IMR-90 (cell line): ENCODE measurements at regions not wholly inside any gene's neighbourhood (a gene's known extent, or its start where the extent isn't known, plus 50 kb on each side); places are given as distances from the start of the nearest gene placed in this dataset.

Source experiments
- ATAC-seq: fragments of 200-7000 bp; cut with Tn5 transposase; 2 replicates; pipeline ENCODE4 v1.9.1; 2020; ENCODE audit warnings: low read depth, mild to moderate bottlenecking, moderate library complexity
- BruUV-seq: library from RNA; stranded (reverse); fragments of 400-500 nt; replicated peaks from 2 replicates; lab custom pipeline; 2021; lab: Mats Ljungman, UMichigan
- CTCF ChIA-PET: fragments of 300-600 bp; formaldehyde crosslinking; extraction: SDS; loops from one replicate; lab custom pipeline; 2021; ENCODE audit warnings: antibody characterized with exemption; lab: Yijun Ruan, JAX
- POLR2A ChIA-PET: fragments of 300-600 bp; sonication (Branson Sonifier 250); formaldehyde crosslinking; loops from one replicate; lab custom pipeline; 2022; ENCODE audit warnings: antibody characterized with exemption; ENCODE audit not compliant: unreplicated experiment; lab: Charles Lee
- DNase-seq: peaks from one replicate; pipeline ENCODE4 v3.0.0; 2013
- H2AFZ ChIP-seq: replicated peaks from 2 replicates; pipeline ENCODE3; 2013; ENCODE audit warnings: low read length, mild to moderate bottlenecking; ENCODE audit not compliant: poor library complexity
- H2AK5ac ChIP-seq: 2 replicates; pipeline ENCODE4 v1.6.1; 2013; ENCODE audit warnings: low read depth, low read length, inconsistent platforms
- H2AK9ac ChIP-seq: replicated peaks from 2 replicates; pipeline ENCODE3; 2013; ENCODE audit warnings: mild to moderate bottlenecking, low read depth, low read length, moderate library complexity; ENCODE audit not compliant: poor library complexity
- H2BK120ac ChIP-seq: 2 replicates; pipeline ENCODE4 v1.6.1; 2013; ENCODE audit warnings: low read depth, low read length, inconsistent platforms
- H2BK15ac ChIP-seq: 3 replicates; pipeline ENCODE4 v1.6.1; 2013; ENCODE audit warnings: low read depth, low read length, inconsistent platforms
- H2BK20ac ChIP-seq: 2 replicates; pipeline ENCODE4 v1.6.1; 2013; ENCODE audit warnings: low read depth, mild to moderate bottlenecking, inconsistent platforms, low read length, moderate library complexity
- H2BK5ac ChIP-seq: 2 replicates; pipeline ENCODE4 v1.6.1; 2013; ENCODE audit warnings: mild to moderate bottlenecking, low read depth, low read length, inconsistent platforms; ENCODE audit not compliant: poor library complexity, severe bottlenecking
- H3K14ac ChIP-seq: replicated peaks from 2 replicates; pipeline ENCODE4 v1.6.1; 2013; ENCODE audit warnings: low read depth, low read length, inconsistent platforms
- H3K18ac ChIP-seq: 2 replicates; pipeline ENCODE4 v1.6.1; 2013; ENCODE audit warnings: low read depth, low read length, control low read depth
- H3K23ac ChIP-seq: 2 replicates; pipeline ENCODE4 v1.6.1; 2013; ENCODE audit warnings: low read depth, low read length, inconsistent platforms
- H3K27ac ChIP-seq: 2 replicates; pipeline ENCODE4 v1.5.1; 2013; ENCODE audit warnings: mild to moderate bottlenecking, control low read depth, low read length; ENCODE audit not compliant: insufficient read depth
- H3K27me3 ChIP-seq: 2 replicates; pipeline ENCODE4 v1.6.1; 2013; ENCODE audit warnings: low read length; ENCODE audit not compliant: control insufficient read depth, insufficient read depth
- H3K36me3 ChIP-seq: 2 replicates; pipeline ENCODE4 v1.6.1; 2013; ENCODE audit warnings: low read length, mixed read lengths; ENCODE audit not compliant: control insufficient read depth, insufficient read depth
- H3K4ac ChIP-seq: 2 replicates; pipeline ENCODE4 v1.6.1; 2013; ENCODE audit warnings: low read depth, low read length, inconsistent platforms
- H3K4me1 ChIP-seq: 2 replicates; pipeline ENCODE4 v1.6.1; 2013; ENCODE audit warnings: low read length, mixed read lengths; ENCODE audit not compliant: control insufficient read depth, insufficient read depth
- H3K4me2 ChIP-seq: 2 replicates; pipeline ENCODE4 v1.6.1; 2013; ENCODE audit warnings: low read depth, mild to moderate bottlenecking, control low read depth, low read length, moderate library complexity
- H3K4me3 ChIP-seq: 2 replicates; pipeline ENCODE4 v1.5.1; 2013; ENCODE audit warnings: low read depth, mild to moderate bottlenecking, control low read depth, low read length, moderate library complexity; ENCODE audit not compliant: insufficient read depth
- H3K56ac ChIP-seq: 2 replicates; pipeline ENCODE4 v1.6.1; 2013; ENCODE audit warnings: low read length, inconsistent platforms; ENCODE audit not compliant: insufficient read depth; ENCODE audit errors: extremely low read depth
- H3K79me1 ChIP-seq, 2 experiments: 2 replicates each; pipeline ENCODE4 v1.6.1; 2013; ENCODE audit warnings: low read length in 2 of 2, inconsistent platforms in 1 of 2, low read depth in 1 of 2
- H3K9ac ChIP-seq: 2 replicates; pipeline ENCODE4 v1.6.1; 2013; ENCODE audit warnings: low read depth, low read length, control low read depth
- H3K9me1 ChIP-seq: 2 replicates; pipeline ENCODE4 v1.6.1; 2013; ENCODE audit warnings: low read length, inconsistent platforms; ENCODE audit not compliant: insufficient read depth
- H3K9me3 ChIP-seq: 2 replicates; pipeline ENCODE4 v1.6.1; 2013; ENCODE audit warnings: low read length; ENCODE audit not compliant: control insufficient read depth, insufficient read depth
- H4K20me1 ChIP-seq: 2 replicates; pipeline ENCODE4 v1.6.1; 2013; ENCODE audit warnings: low read length, inconsistent platforms; ENCODE audit not compliant: insufficient read depth
- H4K5ac ChIP-seq: 2 replicates; pipeline ENCODE4 v1.6.1; 2013; ENCODE audit warnings: mild to moderate bottlenecking, low read depth, low read length, control low read depth
- H4K8ac ChIP-seq, 2 experiments: 2 replicates each; pipeline ENCODE4 v1.6.1; 2013; ENCODE audit warnings: low read depth in 2 of 2, low read length in 2 of 2, control low read depth in 1 of 2, inconsistent platforms in 1 of 2
- H4K91ac ChIP-seq: 2 replicates; pipeline ENCODE4 v1.6.1; 2013; ENCODE audit warnings: low read depth, low read length, inconsistent platforms; ENCODE audit not compliant: insufficient read depth
- BHLHE40 ChIP-seq: fragments of 150-350 bp; IDR thresholded peaks from 2 replicates; pipeline ENCODE4 v1.6.1; 2016; ENCODE audit warnings: mild to moderate bottlenecking, low read depth, low read length
- CEBPB ChIP-seq: IDR thresholded peaks from 2 replicates; pipeline ENCODE4 v1.6.1; 2012; ENCODE audit warnings: low read depth, low read length, improper control_type of control experiment
- CHD1 ChIP-seq: IDR thresholded peaks from 2 replicates; pipeline ENCODE4 v1.6.1; 2012; ENCODE audit warnings: low read depth, low read length, improper control_type of control experiment
- CTCF ChIP-seq: conservative IDR thresholded peaks from 2 replicates; pipeline ENCODE4 v1.5.1; 2012; ENCODE audit warnings: mild to moderate bottlenecking, low read depth, low read length, improper control_type of control experiment
- FOS ChIP-seq: fragments of 150-350 bp; IDR thresholded peaks from 2 replicates; pipeline ENCODE4 v1.6.1; 2016; ENCODE audit warnings: low read depth, low read length
- MAZ ChIP-seq: IDR thresholded peaks from 2 replicates; pipeline ENCODE4 v1.6.1; 2012; ENCODE audit warnings: low read depth, mild to moderate bottlenecking, low read length, improper control_type of control experiment, moderate library complexity, borderline replicate concordance
- NFE2L2 ChIP-seq: fragments of 150-350 bp; IDR thresholded peaks from 2 replicates; pipeline ENCODE4 v1.6.1; 2016; ENCODE audit warnings: low read depth, mild to moderate bottlenecking, low read length
- RAD21 ChIP-seq: IDR thresholded peaks from 2 replicates; pipeline ENCODE4 v1.6.1; 2012; ENCODE audit warnings: low read length, improper control_type of control experiment
- SMC3 ChIP-seq: fragments of 150-350 bp; IDR thresholded peaks from 2 replicates; pipeline ENCODE4 v1.6.1; 2016; ENCODE audit warnings: low read depth, mild to moderate bottlenecking, antibody characterized with exemption, low read length, moderate library complexity
- WGBS, 2 experiments: methylation state at CpG; one replicate each; pipeline versions ENCODE4 v1.1.5 to v1.1.7; 2013; ENCODE audit warnings: missing lambda C conversion rate in 2 of 2; ENCODE audit not compliant: insufficient read length in 1 of 2; ENCODE audit errors: extremely low coverage in 2 of 2; 5-methylcytosine and 5-hydroxymethylcytosine counted together
- dilution Hi-C: fragments of 300-500 bp; cut with HindIII; formaldehyde crosslinking; loops from one replicate; pipeline ENCODE4 v1.14.3; 2018; ENCODE audit warnings: low sequenced_read_pairs; ENCODE audit not compliant: unreplicated experiment
- in situ Hi-C: fragments of 300-500 bp; cut with MboI; formaldehyde crosslinking; loops from 3 replicates; pipeline ENCODE4 v1.14.3; 2019; ENCODE audit warnings: low sequenced_read_pairs, inconsistent platforms, mixed read lengths
- intact Hi-C: fragments of 100-400 bp; cut with micrococcal nuclease; formaldehyde crosslinking; loops from 2 replicates; pipeline ENCODE4 v1.10.0; 2022

GRCh38 chr12:92404921-92405320 lies 259.3 kb upstream of the BTG1 start:
- H3K9me3 ChIP-seq: 0 out of 2 replicates have a peak, but pooled peaks cover 2% of the 10 kb centered on the region
- no peaks in the 10 kb centered on the region for H3K36me3 ChIP-seq
- ChIA-PET POLR2A (no interaction called here), CTCF (no interaction called here)
- H2BK5ac ChIP-seq: no peak overlapping the region
- no peak overlapping the region for H2BK15ac ChIP-seq
- no peak overlapping the region for H3K9ac ChIP-seq
- H2BK120ac ChIP-seq: no peak overlapping the region
- no peak overlapping the region for H3K18ac ChIP-seq
- H3K4me2 ChIP-seq: no peak overlapping the region
- no peaks in the 10 kb centered on the region for H3K4me1 ChIP-seq
- H3K27me3 ChIP-seq: peaks cover 6% of the 10 kb centered on the region
- H3K4ac ChIP-seq: no peak overlapping the region
- TF ChIP-seq MAZ (no peak), RAD21 (no peak), NFE2L2 (no peak), CHD1 (no peak), BHLHE40 (no peak), FOS (no peak), CEBPB (no peak), CTCF (no peak), SMC3 (no peak)
- intact Hi-C loops (loop anchor here (10.0 kb wide), 1 partner anchor 1020 kb away; no protein-coding TSS in a partner anchor), dilution Hi-C loops (no loop called here), in situ Hi-C loops (no loop called here)
- H2AK5ac ChIP-seq: no peak overlapping the region
- H4K5ac ChIP-seq: no peak overlapping the region
- no peaks in the 10 kb centered on the region for H3K9me1 ChIP-seq
- no peak overlapping the region for H3K23ac ChIP-seq
- H3K4me3 ChIP-seq: no peak overlapping the region
- no TSS peak for BruUV-seq
- H3K14ac ChIP-seq: no peak overlapping the region
- DNase-seq: no peak
- H2BK20ac ChIP-seq: no peak overlapping the region
- H4K8ac ChIP-seq: no peak overlapping the region
- no peak overlapping the region for H2AK9ac ChIP-seq
- no peak overlapping the region for H3K56ac ChIP-seq
- no peak overlapping the region for H2AFZ ChIP-seq
- no peaks in the 10 kb centered on the region for H3K79me1 ChIP-seq
- no peak overlapping the region for H4K91ac ChIP-seq
- no peak overlapping the region for H3K27ac ChIP-seq
- no CpG with 5 or more reads among the region's 1 CpG for WGBS, 2 experiments
- H4K20me1 ChIP-seq: no peaks in the 10 kb centered on the region
- ATAC-seq: no peak
